Mammary epithelial cell (primary cell): ENCODE measurements at regions not wholly inside any gene's neighbourhood (a gene's known extent, or its start where the extent isn't known, plus 50 kb on each side); places are given as distances from the start of the nearest gene placed in this dataset.
"Not testable (repeated sequence)": the region's sequence is repeated elsewhere in the genome, so short reads cannot be mapped to it uniquely, and the experiment has no call there.

ENCODE experiments used
- CTCF ChIP-seq, 2 donors: IDR thresholded peaks in 1 of 2; conservative IDR thresholded peaks in 1 of 2; 2 replicates each; pipeline ENCODE4 v1.5.1; 2011 to 2012; ENCODE audit warnings: inconsistent platforms in 2 of 2, low read length in 2 of 2, mild to moderate bottlenecking in 2 of 2, control low read depth in 1 of 2, low read depth in 1 of 2; ENCODE audit not compliant: insufficient read depth in 1 of 2; ENCODE audit errors: extremely low read depth in 1 of 2
- EZH2 ChIP-seq: IDR thresholded peaks from 2 replicates; pipeline ENCODE4 v1.6.1; 2012; ENCODE audit warnings: low read length, inconsistent platforms, borderline replicate concordance

GRCh38 chr2:90322982-90323381 is 1631.5 kb downstream of the RPIA start:
- not testable (repeated sequence) for TF ChIP-seq CTCF (conservative IDR thresholded peaks at IDR 0.05 in 1 of 2, IDR thresholded peaks at IDR 0.05 in 1 of 2; ENCODE audit: extremely low read depth in 1 of 2, insufficient read depth in 1 of 2, low read depth in 1 of 2, low read length in 2 of 2); EZH2
